ENCODE measurements at regions not wholly inside any gene's neighbourhood (a gene's known extent, or its start where the extent isn't known, plus 50 kb on each side); places are given as distances from the start of the nearest gene placed in this dataset.

GRCh38 chr4:44804301-44804700 is 77.9 kb upstream of the GNPDA2 start:
- no peak for TF ChIP-seq POLR2A (IDR thresholded peaks at IDR 0.05; ENCODE audit: low read depth, low read length)
- TF ChIP-seq CTCF (IDR thresholded peaks at IDR 0.05; ENCODE audit: extremely low read depth in 1 of 2, insufficient read depth in 1 of 2, low read depth in 1 of 2, low read length in 2 of 2), result no peak
- TF ChIP-seq POLR2AphosphoS5 (IDR thresholded peaks at IDR 0.05; ENCODE audit: insufficient read depth, low read depth, low read length), result no peak
- TF ChIP-seq EZH2 (IDR thresholded peaks at IDR 0.05; ENCODE audit: borderline replicate concordance, low read depth, low read length, severe bottlenecking), result no peak
- no peak for TF ChIP-seq GATA2 (IDR thresholded peaks at IDR 0.05; ENCODE audit: insufficient read depth, insufficient read length, low read depth, low read length)
- no peak for TF ChIP-seq MAX (IDR thresholded peaks at IDR 0.05; ENCODE audit: insufficient read depth, insufficient read length)
- no peak for TF ChIP-seq FOS (IDR thresholded peaks at IDR 0.05; ENCODE audit: borderline replicate concordance, insufficient read depth, low read length)
- no peak for TF ChIP-seq MYC (IDR thresholded peaks at IDR 0.05; ENCODE audit: low read depth, low read length)

Data from endothelial cell of umbilical vein (primary cell).